AG09319 (cell line): ENCODE measurements at regions not wholly inside any gene's neighbourhood (a gene's known extent, or its start where the extent isn't known, plus 50 kb on each side); places are given as distances from the start of the nearest gene placed in this dataset.

Source experiments
- DNase-seq: peaks from one replicate; pipeline ENCODE4 v3.0.0-alpha.2; 2010; ENCODE audit warnings: low read depth; ENCODE audit errors: extremely low read depth
- CTCF ChIP-seq: IDR thresholded peaks from 2 replicates; pipeline ENCODE4 v1.5.1; 2011; ENCODE audit warnings: low read depth, mild to moderate bottlenecking, inconsistent platforms, low read length, moderate library complexity

GRCh38 chr13:26475176-26476110, 82.0 kb upstream of the WASF3 start:
- no peak for TF ChIP-seq CTCF
- DNase-seq = no peak

- TF ChIP-seq CTCF = no peak
- no peak for DNase-seq
Measured at GRCh38 chr13:26476111-26476781, 81.2 kb upstream of the WASF3 start.

- TF ChIP-seq CTCF = no peak
- no peak for DNase-seq
Measured at GRCh38 chr13:26476782-26477142, 80.7 kb upstream of the WASF3 start.

- no peak for TF ChIP-seq CTCF
- no peak for DNase-seq
Measured at GRCh38 chr13:26477681-26478080, 79.8 kb upstream of the WASF3 start.

GRCh38 chr13:26480246-26480855, 77.1 kb upstream of the WASF3 start:
- no peak for TF ChIP-seq CTCF
- DNase-seq = no peak

GRCh38 chr13:26482451-26483197, 74.9 kb upstream of the WASF3 start:
- DNase-seq = no peak
- TF ChIP-seq CTCF = peak; percentile 95
